EL (cell line): ENCODE measurements at regions not wholly inside any gene's neighbourhood (a gene's known extent, or its start where the extent isn't known, plus 50 kb on each side); places are given as distances from the start of the nearest gene placed in this dataset.

Experiments used
- DNase-seq: peaks from one replicate; pipeline ENCODE4 v3.0.0-alpha.2; 2016

DNA sequence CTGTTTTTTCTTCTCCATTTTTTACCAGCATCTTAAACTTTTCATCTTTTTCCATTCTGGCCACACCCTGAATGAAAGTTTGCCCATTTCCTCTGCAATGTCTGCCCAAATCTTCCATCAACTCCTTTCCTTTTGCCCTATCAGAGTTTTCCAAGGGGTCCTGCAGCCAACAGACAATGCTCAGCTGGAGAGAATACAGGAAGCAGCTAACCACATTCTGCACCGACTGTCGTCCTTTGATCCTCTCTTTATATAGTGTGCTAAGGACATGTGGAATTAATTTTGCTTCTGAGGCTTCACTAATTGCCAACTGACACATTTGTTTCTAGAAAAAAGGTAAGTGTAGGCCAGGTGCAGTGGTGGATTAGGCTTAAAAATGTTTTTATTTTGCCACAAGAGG is 50.5 kb upstream of the DLX2 start:
- DNase-seq = no peak

DNA sequence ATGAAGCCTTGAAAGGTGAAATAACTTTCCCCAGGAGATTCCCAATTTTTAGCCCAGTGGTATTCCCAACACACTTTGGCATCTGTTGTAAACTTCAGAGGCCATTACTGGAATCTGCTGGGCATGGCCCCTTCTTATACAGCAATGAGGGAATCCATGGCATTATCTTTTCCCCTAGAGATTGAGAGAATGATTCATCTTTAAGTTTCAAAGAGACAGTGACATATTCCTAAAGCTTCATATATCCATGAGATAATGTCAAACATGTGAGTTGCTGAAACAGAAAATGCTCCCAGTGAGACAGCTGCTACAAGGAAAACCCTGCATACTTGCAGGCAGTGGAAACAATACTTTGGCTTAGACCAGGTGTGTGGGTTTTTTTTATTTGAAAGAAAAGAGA is 51.1 kb upstream of the DLX2 start:
- DNase-seq = no peak

DNA sequence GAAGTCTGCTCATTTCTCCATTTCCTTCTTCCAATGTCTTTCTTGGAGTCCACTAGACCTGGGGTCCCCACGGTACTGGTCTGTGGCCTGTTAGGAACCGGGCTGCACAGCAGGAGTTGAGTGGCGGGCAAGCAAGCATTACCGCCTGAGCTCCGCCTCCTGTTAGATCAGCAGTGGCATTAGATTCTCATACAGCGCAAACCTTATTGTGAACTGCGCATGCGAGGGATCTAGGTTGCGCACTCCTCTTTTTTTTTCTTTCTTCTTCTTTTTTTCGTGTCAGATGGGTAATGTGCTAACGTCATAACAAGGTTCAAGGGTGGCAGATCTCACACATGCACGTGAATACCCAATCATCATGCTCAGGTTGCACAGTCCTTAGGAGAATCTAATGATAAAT is 53.1 kb upstream of the DLX2 start:
- DNase-seq = no peak

DNA sequence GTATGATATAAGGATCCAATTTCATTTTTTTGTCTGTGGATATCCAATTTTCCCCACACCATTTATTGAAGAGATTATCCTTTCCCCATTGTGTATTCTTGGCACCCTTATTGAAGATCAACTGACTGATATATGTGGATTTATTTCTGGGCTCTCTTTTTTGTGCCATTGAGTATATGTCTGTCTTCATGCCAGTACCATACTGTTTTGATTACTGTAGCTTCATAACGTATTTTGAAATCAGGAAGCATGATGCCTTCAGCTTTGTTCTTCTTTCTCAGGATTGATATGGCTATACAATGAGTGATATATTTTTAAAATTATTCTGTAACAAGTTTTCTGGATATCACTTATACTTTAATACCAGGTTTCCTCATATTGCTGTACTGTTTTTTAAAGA is 58.1 kb upstream of the DLX2 start:
- DNase-seq = no peak

DNA sequence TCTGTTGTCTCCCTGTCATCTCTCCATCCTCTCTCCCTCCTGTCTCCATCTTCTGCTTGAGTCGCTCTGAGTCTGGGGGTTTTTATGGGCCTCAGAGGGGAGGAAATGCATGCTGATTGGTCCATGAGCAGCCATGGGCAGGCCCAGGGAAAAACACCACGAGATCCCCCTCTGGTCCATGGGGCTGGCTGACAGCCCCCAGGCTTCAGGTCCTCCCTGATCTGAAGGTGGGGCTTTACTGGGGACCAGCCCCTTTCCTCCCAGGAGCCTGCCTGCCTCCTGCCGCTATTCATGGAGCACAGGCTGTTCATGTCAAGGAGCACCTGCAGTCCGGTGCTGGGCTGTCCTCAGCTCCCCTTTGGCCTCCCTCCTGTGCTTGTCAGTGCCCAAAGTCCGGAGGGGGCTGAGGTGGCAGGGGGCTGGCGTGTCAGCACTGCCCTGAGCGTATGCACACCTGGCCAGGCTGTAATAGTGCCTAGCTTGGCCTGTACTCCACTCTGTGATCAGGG is 59.6 kb upstream of the DLX2 start:
- no peak for DNase-seq

DNA sequence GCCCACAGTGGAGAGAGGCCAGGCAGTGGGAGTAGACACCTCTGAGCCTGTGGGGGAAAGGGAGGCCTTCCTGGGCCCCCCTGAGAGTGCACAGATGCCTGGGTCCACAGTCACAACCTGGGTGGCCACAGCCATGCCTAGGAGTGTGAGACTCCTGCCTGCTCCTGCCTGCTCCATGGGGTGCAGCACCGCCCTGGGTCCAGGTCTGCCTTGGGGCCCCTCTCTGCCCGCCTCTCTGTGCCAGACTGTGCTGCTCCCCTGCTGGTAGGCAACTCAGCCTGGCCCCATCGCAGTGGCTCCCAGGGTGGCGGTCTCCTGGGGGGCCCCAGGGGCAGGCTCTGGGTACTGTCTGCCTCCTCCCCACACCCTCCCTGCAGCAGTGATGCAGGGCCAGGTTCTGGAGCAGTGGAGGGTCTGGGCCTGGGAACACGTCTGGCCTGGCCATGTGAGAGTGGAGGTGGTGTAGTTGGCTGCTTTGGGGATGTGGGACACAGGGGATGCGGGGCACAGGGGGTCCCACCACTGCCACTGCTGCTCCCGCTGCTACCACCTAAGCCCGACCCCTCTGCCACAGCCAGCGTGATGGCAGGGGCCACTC is 60.1 kb upstream of the DLX2 start:
- DNase-seq = no peak

DNA sequence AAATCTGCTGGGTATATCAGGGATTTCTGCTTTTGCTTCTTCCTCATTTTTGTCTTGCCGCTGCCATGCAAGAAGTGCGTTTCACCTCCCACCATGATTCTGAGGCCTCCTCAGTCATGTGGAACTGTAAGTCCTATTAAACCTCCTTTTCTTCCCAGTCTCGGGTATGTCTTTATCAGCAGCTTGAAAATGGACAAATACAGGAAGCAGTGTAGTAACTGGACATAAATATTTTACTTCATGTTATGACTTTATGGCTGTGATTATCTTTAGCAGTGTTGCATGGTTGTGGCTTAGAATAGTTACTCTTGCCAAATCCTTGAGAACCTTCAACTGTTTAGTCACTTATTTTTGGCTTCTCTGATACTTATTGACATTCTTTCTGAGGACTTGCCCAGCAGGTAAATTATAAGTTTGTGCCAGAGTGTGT is 66.2 kb upstream of the DLX2 start:
- DNase-seq = no peak

DNA sequence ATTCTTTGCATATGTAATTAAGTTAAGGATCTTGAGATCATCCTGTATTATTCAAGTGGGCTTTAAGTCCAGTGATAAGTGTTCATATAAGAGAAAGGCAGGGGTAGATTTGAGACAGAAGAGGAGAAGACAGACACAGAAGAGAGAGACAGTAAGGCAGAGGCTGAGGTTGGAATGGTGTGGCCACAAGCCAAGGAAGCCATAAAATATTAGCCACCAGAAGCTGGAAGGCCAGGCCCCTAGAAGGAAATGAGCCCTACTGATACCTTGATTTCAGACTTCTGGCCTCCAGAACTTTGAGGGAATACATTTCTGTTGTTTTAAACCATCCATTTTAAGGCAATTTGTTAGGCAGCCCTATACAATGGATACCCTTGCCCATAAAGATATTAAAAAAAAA is 66.9 kb upstream of the DLX2 start:
- no peak for DNase-seq

DNA sequence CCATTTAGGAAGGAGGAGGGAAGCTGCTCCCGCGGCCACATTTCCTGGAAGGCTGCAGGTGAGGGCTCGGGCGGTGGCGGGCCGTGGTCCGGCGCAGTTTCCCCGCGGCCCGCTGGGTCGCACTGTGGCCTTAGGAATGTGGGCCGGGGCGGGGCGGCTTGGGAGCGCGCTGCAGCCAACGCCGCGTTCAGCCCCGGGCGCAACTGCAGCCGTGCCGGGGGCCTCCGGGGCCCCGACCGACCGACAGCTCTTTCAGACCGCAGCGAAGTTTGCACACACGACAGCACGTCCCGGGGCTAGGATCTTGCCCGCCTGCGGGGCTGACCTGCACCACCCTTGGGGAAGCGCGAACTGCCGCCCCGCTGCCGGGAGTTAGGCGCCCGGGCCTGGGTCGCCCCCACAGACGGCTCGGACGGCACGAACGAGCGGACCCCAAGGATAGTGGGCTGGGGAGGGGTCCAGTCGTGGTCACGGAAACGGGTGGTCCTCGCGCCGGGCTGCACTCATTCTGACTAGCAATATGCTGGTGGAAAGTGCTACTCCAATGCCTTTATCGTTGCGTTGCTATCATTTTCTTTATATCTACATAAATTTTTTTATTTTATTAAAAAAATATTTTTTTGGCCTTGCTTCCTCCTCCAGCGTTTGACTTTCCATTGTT is 69.9 kb upstream of the DLX2 start:
- DNase-seq = peak; percentile 75

DNA sequence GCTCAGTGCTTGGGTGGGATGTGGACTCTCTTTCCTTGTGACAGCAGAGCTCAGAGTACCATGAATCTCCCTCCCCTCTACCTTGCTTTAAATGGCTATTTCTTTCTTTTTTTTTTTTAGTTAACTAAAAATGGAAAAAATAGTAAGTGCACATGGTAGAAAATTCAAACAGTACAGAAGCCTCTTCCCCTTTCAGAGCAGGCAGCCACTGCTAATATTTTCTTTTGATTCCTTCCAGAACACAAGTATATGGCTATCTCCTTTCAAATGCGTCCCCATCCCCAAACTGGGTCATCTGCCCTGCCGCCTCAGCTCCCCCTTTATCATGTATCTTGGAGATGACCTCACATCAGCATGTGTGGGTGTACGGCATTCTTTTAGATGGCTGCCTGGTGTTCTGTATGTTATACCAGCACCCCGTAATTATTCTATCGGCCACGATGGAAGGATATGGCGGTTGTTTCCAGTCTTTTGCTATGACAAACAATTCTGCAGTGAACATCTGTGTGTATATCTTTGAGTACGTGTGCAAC is 70.5 kb upstream of the DLX2 start:
- DNase-seq = no peak

DNA sequence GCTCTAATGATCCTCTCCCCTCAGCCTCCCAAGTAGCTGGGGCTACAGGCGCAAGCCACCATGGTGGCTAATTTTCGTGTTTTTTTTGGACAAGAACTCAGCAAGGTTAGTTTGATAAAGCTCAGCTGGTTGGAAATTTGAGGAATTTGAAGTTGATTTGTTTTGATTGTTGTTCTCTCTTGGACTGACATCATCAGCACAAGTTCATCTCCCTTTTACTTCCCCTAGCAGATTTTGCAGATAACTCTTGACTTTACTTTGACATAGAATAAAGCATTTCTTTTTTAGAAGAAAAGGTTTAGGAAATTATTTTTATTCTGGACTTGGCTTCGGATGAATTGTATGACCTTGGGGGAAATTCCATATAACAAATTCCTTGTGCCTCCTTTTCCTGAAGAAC is 74.9 kb upstream of the DLX2 start:
- no peak for DNase-seq

DNA sequence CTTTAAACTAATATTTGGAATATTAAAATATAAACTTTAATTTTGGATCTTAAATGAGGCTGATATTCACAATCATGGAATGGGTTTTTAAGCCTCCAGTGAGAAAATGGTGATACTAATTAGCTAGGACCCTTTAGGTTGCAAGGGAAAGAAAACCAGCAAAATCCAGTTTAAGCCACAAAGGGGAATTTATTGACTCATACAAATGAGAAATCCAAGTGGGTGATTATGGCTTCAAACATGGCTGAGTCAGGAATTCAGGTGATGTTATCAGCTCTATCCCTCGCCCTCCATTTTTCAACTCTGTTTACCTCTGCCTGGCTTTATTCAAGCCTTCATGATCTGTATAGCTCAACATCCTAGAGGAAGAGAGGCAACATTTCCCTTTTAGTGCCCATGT is 75.3 kb upstream of the DLX2 start:
- peak; percentile 71 for DNase-seq

DNA sequence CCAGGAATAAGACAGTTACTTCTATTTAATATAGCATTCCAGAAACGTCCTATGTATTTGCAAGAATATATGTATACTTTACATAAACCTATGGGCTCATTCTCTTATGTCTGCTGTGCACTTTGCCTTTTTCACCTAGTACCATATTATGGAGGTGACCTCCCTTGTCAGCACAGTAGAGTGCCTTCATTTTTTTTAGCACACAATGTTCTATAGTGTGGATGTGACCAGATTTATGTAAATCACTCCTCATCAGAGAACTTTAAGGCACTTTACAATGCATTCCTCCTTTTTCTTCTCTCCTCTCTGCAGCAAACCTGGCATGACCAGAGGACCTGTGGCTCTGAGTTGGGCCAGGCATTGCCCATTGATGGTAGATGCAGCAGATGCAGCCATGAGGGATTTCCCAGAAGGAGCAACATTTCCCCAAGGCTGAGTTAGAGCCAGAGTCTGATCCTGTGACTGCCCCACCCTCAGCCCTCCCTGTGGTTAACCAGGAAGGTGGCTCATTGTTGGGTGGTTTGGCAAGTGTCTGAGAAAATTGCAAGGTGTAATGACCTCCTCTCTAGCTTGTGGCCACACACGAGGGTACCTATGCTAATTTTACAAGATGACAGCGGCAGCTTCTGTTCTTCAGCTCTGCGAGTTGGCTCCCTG is 76.5 kb upstream of the DLX2 start:
- peak; percentile 41 for DNase-seq

DNA sequence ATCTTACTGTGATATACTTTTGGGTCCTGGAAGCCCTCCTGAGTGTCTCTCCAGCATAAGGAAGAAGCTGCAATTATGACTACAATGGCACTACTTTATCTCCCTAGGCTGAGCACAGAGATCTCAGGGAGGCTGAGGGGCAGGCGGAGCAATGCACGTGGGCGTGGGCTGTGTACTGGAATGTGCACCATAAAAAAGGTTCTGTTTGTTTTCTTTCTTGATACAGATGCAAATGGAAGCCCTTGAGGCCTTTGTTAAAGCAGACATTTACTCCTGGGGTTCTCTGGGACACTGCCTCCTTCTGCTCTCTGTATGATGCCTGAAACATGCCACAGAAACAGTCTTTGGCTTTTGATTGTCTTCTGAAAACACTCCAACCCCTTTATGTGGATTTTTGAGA is 79.1 kb upstream of the DLX2 start:
- peak; percentile 21 for DNase-seq

DNA sequence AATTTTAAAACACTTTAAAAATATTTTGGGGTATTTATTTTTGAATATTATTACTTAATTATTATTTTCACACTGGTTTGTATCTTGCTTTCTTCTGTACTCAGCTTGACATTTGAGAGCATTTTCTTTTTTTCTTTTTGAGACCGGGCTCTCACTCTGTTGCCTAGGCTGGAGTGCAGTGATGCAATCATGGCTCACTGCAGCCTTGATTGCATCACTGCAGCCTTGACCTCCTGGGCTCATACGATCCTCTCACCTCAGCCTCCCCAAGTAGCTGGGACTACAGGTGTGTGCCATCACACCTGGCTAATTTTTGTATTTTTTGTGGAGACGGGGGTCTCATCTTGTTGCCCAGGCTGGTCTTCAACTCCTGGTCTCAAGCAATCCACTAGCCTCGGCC is 79.9 kb upstream of the DLX2 start:
- no peak for DNase-seq

DNA sequence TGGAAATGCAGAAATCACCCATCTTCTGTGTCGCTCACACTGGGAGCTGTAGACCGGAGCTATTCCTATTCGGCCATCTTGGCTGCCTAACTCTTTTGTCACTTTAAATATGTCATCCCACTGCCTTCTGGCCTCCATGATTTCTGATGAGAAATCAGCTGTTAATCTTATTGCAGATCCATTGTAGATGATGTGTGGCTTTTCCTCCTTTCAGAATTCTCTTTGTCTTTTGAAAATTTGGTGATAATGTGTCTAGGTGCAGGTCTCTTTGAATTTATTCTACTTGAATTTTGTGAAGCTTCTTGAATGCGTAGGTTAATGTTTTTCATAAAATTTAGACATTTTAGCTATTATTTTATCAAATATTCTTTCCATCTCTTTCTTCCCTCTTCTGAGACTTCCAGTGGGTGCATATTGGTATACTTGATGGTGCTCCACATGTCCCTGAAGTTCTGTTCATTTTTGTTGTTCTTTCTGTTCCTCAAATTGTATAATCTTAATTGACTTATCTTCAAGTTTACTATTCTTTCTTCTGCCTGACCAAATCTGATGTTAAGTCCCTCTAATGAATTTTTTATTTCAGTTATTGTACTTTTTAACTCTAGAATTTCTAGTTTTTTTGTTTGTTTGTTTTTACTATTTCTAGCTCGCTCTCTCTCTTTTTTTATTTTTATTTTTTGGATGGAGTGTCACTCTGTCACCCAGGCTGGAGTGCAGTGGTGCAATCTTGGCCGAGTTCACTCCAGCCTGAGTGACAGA is 90.8 kb upstream of the DLX2 start:
- no peak for DNase-seq

DNA sequence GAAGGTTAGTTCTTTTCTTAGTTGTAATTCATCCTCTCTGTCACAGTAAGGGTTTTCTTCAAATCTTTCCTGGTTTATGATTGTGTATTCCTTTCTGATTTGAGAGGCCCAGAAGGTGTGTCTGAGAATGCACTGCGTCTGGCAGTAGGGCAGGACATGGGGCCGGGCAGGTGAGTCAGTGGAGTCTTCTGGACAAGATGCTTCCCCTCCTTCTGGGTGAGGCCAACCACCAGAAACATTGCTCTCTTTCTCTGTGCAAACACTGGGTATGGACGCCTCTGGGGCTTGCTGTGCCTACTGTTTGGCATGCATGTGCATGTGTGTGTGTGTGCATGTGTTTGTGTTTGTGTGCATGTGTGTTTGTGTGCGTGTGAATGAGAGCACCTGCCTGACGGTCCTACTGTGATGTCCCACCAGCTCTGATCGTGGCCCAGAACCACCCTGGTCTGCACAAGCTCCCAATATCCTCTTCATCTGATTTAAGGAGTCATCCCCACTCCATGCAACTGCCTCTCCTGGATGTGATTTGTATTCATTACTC is 93.2 kb upstream of the DLX2 start:
- no peak for DNase-seq

DNA sequence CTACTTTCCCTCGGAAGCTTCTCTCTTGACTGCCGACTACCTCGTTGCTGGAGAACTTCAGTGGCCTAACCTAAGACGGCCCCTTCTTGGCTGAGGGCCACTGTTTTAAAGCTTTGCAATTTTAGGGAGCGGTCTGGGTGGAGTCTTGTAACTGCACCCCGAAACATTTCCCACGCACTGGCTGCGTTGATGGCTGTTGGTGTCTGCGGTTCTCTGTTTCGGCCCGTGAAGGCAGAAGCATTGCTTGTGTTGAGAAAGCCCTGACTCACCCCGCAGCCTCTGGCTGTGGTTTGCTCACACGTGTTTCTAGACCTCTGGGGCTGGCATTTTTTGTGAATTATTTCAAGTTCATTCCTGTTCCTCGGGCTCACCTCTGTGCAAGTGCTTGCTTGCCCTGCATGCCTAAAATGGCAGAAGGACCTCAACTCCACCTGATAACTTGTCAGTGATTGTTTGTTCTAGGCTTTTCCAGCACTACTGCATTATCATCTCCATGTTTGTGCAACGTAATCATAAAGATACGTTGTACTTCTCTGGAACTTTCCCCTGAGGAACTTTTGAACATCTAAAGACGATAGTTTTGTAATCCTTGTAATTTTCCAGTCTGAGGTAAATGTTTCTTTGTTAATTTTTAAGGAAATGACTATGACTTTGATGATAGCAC is 94.2 kb upstream of the DLX2 start:
- DNase-seq = peak; percentile 78

DNA sequence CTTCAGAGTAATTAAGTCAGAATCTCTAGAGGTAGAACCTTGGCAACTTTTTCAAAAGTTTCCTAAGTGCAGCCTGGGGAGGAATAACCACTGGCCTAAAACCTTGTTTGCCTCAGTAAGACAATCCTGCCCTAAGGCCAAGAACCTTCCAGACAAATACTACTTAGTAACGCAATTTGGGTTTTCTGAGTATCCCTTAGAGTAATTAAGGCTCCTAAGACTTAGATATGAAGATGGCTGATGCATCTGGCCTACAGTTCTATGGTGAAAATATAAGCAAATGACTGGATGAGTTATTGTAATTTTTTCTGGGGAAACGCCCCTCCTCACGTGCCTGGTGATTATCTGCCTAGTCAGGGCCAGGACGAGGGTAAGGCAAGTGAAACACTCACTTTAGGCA is 95.7 kb upstream of the DLX2 start:
- DNase-seq = no peak

DNA sequence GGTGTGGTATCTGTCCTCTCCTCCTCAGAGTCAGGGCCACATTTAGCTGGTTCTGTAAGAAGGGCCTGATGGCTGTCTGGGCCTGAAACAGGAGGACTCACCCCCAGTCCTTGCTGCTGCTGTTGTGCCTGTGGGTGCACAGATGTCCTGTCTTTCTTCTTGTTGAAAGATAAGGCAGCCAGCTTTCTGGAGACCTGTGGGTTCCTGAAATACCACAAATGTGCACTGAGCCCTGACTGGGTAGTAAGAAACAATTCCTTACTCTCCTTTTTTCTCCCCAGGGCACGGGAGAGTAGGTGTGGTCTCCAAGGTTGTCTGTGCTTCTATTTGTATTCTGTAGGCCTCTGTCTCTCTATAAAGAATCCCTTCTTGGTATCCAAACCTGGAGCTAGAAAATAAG is 96.2 kb upstream of the DLX2 start:
- DNase-seq = no peak

DNA sequence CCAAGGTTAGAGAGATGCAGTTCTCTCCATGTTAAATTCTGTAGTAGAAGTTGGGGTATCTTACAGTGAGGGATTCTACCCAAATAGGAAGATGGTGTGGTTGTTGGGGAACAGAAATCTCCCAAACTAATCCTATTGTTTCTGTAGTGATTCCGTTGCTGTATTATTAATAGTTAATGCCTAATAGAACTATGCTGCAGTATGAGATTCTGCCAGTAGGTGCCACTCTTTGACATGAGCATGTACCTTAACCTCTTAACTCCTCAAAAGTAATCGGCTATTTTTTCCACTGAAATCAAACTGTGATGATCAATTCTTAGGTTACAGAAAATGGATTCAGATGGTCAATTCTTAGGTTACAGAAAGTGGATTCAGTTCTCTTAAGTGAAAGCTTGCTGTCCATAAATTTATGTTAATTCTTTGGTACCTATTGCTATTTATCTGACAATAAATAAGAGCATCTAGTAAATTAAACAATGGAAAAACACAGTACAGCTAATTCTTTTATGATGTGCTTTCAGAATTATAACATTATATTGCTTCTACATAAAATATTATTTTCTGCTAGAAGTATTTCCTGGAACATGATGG is 97.9 kb upstream of the DLX2 start:
- DNase-seq = peak; percentile 21

DNA sequence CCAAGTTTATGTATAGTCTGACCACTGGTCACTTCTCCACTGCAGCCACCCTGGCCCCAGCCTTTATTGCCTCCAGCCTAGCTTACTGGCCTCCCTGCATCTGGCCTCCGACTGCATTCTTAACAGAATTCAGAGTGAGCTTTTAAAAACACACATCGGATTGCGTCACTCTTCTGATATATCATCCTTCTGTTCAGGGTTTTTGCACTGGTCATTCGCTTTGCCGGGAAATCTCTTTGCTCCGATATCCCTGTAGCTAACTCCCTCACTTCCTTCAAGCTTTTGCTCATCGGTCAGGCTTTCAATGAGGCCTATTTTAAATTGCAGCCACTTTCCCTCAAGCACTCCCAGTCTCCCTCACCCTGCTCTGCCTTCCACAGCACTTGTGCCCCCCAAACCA is 101.6 kb upstream of the DLX2 start:
- DNase-seq = no peak
